ENCODE measurements at regions not wholly inside any gene's neighbourhood (a gene's known extent, or its start where the extent isn't known, plus 50 kb on each side); places are given as distances from the start of the nearest gene placed in this dataset.

- ChIA-PET POLR2A (no interaction called here), CTCF (interaction anchor here (0.5 to 0.7 kb wide), 3 partner anchors 57 to 205 kb away, joined by 3 read pairs; partner anchors contain the start of gene NOL4)
- Histone ChIP-seq H3K4me3 (ENCODE audit: low read depth, low read length) (no peak overlapping the region), H3K4me1 (ENCODE audit: control insufficient read depth, insufficient read depth, low read length) (no peaks in the 10 kb centered on the region), H3K27ac (ENCODE audit: extremely low read depth, low read depth, low read length) (no peak overlapping the region), H3K36me3 (ENCODE audit: control insufficient read depth in 2 of 2, insufficient read depth in 1 of 2, low read length in 2 of 2) (no peaks in the 10 kb centered on the region), H3K9me3 (ENCODE audit: control insufficient read depth, insufficient read depth, low read depth, low read length) (no peaks in the 10 kb centered on the region)
- TF ChIP-seq ZNF626 (tag by site-specific recombination; IDR thresholded peaks at IDR 0.05) (no peak), ZNF2 (tag by site-specific recombination; IDR thresholded peaks at IDR 0.05) (no peak), ZNF157 (tag by site-specific recombination; IDR thresholded peaks at IDR 0.05) (no peak), ZNF449 (tag by site-specific recombination; IDR thresholded peaks at IDR 0.05) (no peak), ZNF600 (tag by site-specific recombination; IDR thresholded peaks at IDR 0.05) (no peak), ZNF112 (tag by site-specific recombination; IDR thresholded peaks at IDR 0.05) (no peak), ZNF501 (tag by site-specific recombination; IDR thresholded peaks at IDR 0.05) (no peak), PRDM10 (tag by site-specific recombination; IDR thresholded peaks at IDR 0.05) (no peak), ZBTB10 (tag by site-specific recombination; IDR thresholded peaks at IDR 0.05) (no peak), ZNF701 (tag by site-specific recombination; IDR thresholded peaks at IDR 0.05) (no peak), FEZF1 (tag by site-specific recombination; IDR thresholded peaks at IDR 0.05) (no peak), ZFHX2 (tag by site-specific recombination; conservative IDR thresholded peaks at IDR 0.05) (no peak), OVOL3 (tag by site-specific recombination; IDR thresholded peaks at IDR 0.05) (no peak)
Measured at GRCh38 chr18:34281290-34281689, 56.6 kb upstream of the NOL4 start.

- TF ChIP-seq ZNF585B (tag by site-specific recombination; IDR thresholded peaks at IDR 0.05): no peak
- TF ChIP-seq ZNF561 (tag by site-specific recombination; IDR thresholded peaks at IDR 0.05; ENCODE audit: borderline replicate concordance): no peak
- no peak for TF ChIP-seq PBX3 (CRISPR knock-in tag; IDR thresholded peaks at IDR 0.05)
- TF ChIP-seq ZBTB44 (tag by site-specific recombination; IDR thresholded peaks at IDR 0.05): no peak
- TF ChIP-seq ZNF785 (tag by site-specific recombination; IDR thresholded peaks at IDR 0.05): no peak
- no peak for TF ChIP-seq BCL11B (tag by site-specific recombination; IDR thresholded peaks at IDR 0.05; ENCODE audit: low read depth)
- no peak for TF ChIP-seq ZNF398 (tag by site-specific recombination; IDR thresholded peaks at IDR 0.05)
- TF ChIP-seq ZNF10 (tag by site-specific recombination; IDR thresholded peaks at IDR 0.05): no peak
- no peak for TF ChIP-seq IKZF3 (tag by site-specific recombination; IDR thresholded peaks at IDR 0.05)
- no peak overlapping the region for H3K27ac ChIP-seq (ENCODE audit: extremely low read depth, low read depth, low read length)
- no peaks in the 10 kb centered on the region for H3K36me3 ChIP-seq (ENCODE audit: control insufficient read depth in 2 of 2, insufficient read depth in 1 of 2, low read length in 2 of 2)
- H3K4me3 ChIP-seq (ENCODE audit: low read depth, low read length): no peak overlapping the region
- no peaks in the 10 kb centered on the region for H3K4me1 ChIP-seq (ENCODE audit: control insufficient read depth, insufficient read depth, low read length)
- POLR2A ChIA-PET: no interaction called here
- CTCF ChIA-PET: no interaction called here
- H3K9me3 ChIP-seq (ENCODE audit: control insufficient read depth, insufficient read depth, low read depth, low read length): no peaks in the 10 kb centered on the region
Measured at GRCh38 chr18:34281722-34282121, 57.0 kb upstream of the NOL4 start.

Measured in HEK293 (cell line).